Upper lobe of right lung (tissue), 1 donor: ENCODE measurements at regions not wholly inside any gene's neighbourhood (a gene's known extent, or its start where the extent isn't known, plus 50 kb on each side); places are given as distances from the start of the nearest gene placed in this dataset.
A peak's percentile ranks its signal among the peaks of the same experiment; 100 is the strongest.

ENCODE experiments used
- ATAC-seq: fragments of 200-7000 bp; cut with Tn5 transposase; one replicate; pipeline ENCODE4 v1.9.1; 2020; ENCODE audit warnings: mild to moderate bottlenecking, moderate library complexity
- DNase-seq: peaks from one replicate; pipeline ENCODE4 v3.0.0-alpha.2; 2020
- H3K27ac ChIP-seq: fragments of 200-600 bp; one replicate; pipeline ENCODE4 v1.8.0; 2022
- H3K27me3 ChIP-seq: fragments of 200-600 bp; one replicate; pipeline ENCODE4 v1.8.0; 2022; ENCODE audit warnings: mild to moderate bottlenecking
- H3K36me3 ChIP-seq: fragments of 200-600 bp; one replicate; pipeline ENCODE4 v1.8.0; 2022
- H3K4me1 ChIP-seq: fragments of 200-600 bp; one replicate; pipeline ENCODE4 v1.8.0; 2022
- H3K4me3 ChIP-seq: fragments of 200-600 bp; one replicate; pipeline ENCODE4 v1.8.0; 2022; ENCODE audit warnings: mild to moderate bottlenecking
- H3K9me3 ChIP-seq: fragments of 200-600 bp; one replicate; pipeline ENCODE4 v1.8.0; 2022
- intact Hi-C: fragments of 100-400 bp; cut with DNase I; formaldehyde crosslinking; loops from one replicate; pipeline ENCODE4 v1.11.0; 2022
- TF ChIP-seq, protein P1 (sequence below): fragments of 200-600 bp; IDR thresholded peaks from one replicate; pipeline ENCODE4 v1.8.0; 2022; ENCODE audit warnings: antibody characterized with exemption
- donor health status: DM: no; HTN: yes; CAD: no; lungs with severe emphysema.

DNA sequence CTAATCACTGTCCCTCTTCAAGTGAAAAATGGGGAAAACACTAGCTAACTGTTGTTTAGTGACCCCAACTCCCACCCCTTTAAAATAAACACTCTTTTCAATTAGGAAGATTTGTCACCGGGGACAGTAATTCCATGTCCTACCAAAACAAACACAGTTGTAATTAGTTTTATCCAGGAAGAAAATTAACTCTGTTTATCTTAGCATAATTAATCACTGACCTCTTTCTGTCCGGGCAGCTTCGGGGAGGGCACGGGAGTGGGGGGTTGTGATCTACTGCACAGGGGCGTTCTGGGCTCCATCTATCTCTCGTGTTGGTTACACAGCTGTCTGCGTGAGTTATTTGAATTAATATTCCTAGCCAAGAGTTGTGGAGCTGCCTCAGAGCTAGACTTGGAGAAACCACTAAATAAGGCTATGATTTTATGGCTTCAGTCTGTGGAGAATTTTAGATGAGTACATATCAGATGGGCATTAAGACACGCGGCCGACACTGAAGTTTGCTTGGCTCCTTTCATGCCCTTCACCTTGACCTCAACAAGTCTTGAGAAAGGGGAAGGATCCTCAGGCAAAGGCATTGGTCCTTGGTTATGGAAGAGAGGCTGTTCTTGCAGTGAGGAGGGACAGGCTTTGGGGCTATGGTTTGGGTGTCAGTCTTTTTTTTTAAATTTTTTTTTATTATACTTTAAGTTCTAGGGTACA is 102.0 kb upstream of the TRABD2B start:
- ATAC-seq (no peak), DNase-seq (no peak)
- Histone ChIP-seq H3K27me3 (peaks cover 2% of the 10 kb centered on the region), H3K9me3 (no peaks in the 10 kb centered on the region), H3K4me1 (no peaks in the 10 kb centered on the region), H3K4me3 (no peak overlapping the region), H3K27ac (no peak overlapping the region), H3K36me3 (no peaks in the 10 kb centered on the region)
- intact Hi-C loops = no loop called here
- TF ChIP-seq, protein P1, sequence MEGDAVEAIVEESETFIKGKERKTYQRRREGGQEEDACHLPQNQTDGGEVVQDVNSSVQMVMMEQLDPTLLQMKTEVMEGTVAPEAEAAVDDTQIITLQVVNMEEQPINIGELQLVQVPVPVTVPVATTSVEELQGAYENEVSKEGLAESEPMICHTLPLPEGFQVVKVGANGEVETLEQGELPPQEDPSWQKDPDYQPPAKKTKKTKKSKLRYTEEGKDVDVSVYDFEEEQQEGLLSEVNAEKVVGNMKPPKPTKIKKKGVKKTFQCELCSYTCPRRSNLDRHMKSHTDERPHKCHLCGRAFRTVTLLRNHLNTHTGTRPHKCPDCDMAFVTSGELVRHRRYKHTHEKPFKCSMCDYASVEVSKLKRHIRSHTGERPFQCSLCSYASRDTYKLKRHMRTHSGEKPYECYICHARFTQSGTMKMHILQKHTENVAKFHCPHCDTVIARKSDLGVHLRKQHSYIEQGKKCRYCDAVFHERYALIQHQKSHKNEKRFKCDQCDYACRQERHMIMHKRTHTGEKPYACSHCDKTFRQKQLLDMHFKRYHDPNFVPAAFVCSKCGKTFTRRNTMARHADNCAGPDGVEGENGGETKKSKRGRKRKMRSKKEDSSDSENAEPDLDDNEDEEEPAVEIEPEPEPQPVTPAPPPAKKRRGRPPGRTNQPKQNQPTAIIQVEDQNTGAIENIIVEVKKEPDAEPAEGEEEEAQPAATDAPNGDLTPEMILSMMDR = no peak

DNA sequence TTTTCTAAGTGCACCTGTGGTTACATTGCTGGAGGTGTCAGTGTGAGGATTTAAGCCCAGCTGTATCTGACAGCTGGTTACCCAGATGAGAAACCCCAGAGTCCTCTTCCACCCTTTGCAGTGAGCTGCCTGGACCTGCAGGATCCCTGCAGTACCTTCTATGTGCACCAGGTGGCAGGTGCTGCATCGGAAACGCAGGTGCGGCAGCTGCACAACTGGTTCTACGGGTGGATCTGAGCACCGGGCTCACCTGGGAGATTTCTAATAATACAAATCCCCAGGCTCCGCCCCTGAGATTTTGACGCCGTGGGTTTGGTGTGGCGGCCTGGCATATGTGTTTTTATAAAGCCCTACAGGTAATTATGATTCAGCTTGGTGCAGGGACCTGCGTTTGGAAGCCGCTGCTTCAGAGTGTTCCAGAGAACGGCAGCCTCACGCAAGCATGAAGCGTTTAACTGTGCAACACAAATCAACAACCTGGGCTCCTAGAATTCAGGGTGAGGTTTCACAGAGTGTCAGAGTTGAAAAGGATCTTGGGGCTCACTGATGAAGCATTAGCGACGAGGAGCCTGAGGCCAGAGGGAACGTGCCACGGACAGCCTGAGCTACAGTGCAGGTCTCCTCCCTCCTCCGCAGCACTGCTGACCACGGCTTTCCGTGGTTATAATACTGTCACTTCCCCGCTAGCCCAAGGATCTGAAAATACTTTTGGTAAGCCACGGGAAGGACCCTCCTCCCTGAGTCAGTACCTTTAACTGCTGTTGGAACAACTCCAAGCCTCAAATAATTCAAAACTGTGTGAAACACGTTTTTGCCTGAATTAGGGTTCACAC is 96.7 kb upstream of the TRABD2B start:
- H3K9me3 ChIP-seq = no peaks in the 10 kb centered on the region
- TF ChIP-seq, protein P1 = peak; percentile 76
- H3K4me3 ChIP-seq = no peak overlapping the region
- intact Hi-C loops = no loop called here
- DNase-seq (peak; percentile 87), ATAC-seq (peak; percentile 98)
- H3K4me1 ChIP-seq = no peaks in the 10 kb centered on the region
- no peak overlapping the region for H3K27ac ChIP-seq
- H3K27me3 ChIP-seq = peaks cover 18% of the 10 kb centered on the region
- no peaks in the 10 kb centered on the region for H3K36me3 ChIP-seq

DNA sequence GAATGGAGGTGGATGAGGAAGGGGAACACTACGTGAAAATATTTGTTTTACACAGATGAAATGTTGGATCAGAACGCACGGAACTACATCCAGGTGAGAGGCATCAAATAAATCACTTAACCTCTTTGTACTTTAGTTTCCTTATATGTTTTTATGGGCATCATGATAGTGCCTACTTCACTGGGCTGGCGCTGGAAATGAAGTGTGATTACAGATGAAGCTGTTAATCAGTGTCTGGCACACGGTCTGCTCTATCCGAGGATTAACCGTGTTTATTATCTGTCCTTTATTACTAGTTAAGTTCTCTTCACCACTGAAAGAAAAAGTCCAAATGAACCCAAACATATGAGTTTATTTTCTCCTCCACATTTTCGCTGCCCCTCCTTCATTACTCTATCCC is 96.0 kb upstream of the TRABD2B start:
- TF ChIP-seq, protein P1 = no peak
- no peak overlapping the region for H3K4me3 ChIP-seq
- intact Hi-C loops = no loop called here
- H3K36me3 ChIP-seq = no peaks in the 10 kb centered on the region
- DNase-seq = no peak
- H3K27me3 ChIP-seq = peaks cover 18% of the 10 kb centered on the region
- H3K27ac ChIP-seq = no peak overlapping the region
- ATAC-seq = no peak
- no peaks in the 10 kb centered on the region for H3K9me3 ChIP-seq
- no peaks in the 10 kb centered on the region for H3K4me1 ChIP-seq

DNA sequence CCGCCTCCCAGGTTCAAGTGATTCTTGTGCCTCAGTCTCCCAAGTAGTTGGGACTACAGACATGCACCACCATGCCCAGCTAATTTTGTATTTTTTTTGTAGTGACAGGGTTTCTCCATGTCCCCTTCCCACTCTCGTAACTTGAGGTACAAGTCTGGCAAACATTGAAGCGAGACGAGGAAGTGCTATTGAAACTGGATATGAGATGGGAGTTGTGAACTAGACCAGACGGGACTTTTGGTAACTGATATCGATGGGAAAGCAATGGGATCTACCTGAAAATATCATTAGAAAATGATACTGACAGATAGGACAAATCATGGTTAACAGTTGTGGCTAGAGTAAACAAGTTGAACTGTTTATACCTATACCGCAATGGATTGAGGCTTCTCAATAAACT is 95.2 kb upstream of the TRABD2B start:
- TF ChIP-seq, protein P1 = no peak
- H3K4me3 ChIP-seq = no peak overlapping the region
- H3K4me1 ChIP-seq = no peaks in the 10 kb centered on the region
- no peak overlapping the region for H3K27ac ChIP-seq
- H3K27me3 ChIP-seq = peaks cover 18% of the 10 kb centered on the region
- no peaks in the 10 kb centered on the region for H3K36me3 ChIP-seq
- no peaks in the 10 kb centered on the region for H3K9me3 ChIP-seq
- no peak for ATAC-seq
- no peak for DNase-seq
- intact Hi-C loops = no loop called here

GRCh38 chr1:48089356-48089891 is 92.2 kb upstream of the TRABD2B start:
- TF ChIP-seq, protein P1 = no peak
- ATAC-seq = peak; percentile 7
- no peaks in the 10 kb centered on the region for H3K36me3 ChIP-seq
- H3K4me3 ChIP-seq = no peak overlapping the region
- H3K27me3 ChIP-seq = peaks cover 24% of the 10 kb centered on the region
- H3K27ac ChIP-seq = no peak overlapping the region
- DNase-seq = no peak
- H3K4me1 ChIP-seq = no peaks in the 10 kb centered on the region
- intact Hi-C loops = no loop called here
- H3K9me3 ChIP-seq = no peaks in the 10 kb centered on the region
